ENCODE measurements at regions not wholly inside any gene's neighbourhood (a gene's known extent, or its start where the extent isn't known, plus 50 kb on each side); places are given as distances from the start of the nearest gene placed in this dataset.
A peak's percentile ranks its signal among the peaks of the same experiment; 100 is the strongest.

- no peaks in the 10 kb centered on the region for H3K9me3 Mint-ChIP-seq
- H3K27ac Mint-ChIP-seq: no peak overlapping the region
- no peak overlapping the region for H3K4me3 Mint-ChIP-seq
- DNase-seq (ENCODE audit: extremely low spot score, unreplicated experiment): no peak
- H3K4me1 Mint-ChIP-seq (ENCODE audit: unreplicated experiment): peaks cover 5% of the 10 kb centered on the region
- H3K27me3 Mint-ChIP-seq: no peaks in the 10 kb centered on the region
- no peak for TF ChIP-seq CTCF (conservative IDR thresholded peaks at IDR 0.05)
- no peaks in the 10 kb centered on the region for H3K36me3 Mint-ChIP-seq
Observed at GRCh38 chr14:65937960-65938316, 525.4 kb downstream of the FUT8 start.

GRCh38 chr14:65938738-65939137, 526.2 kb downstream of the FUT8 start:
- DNase-seq (ENCODE audit: extremely low spot score, unreplicated experiment): no peak
- Mint-ChIP-seq H3K4me3 (no peak overlapping the region), H3K36me3 (no peaks in the 10 kb centered on the region), H3K9me3 (no peaks in the 10 kb centered on the region), H3K27me3 (no peaks in the 10 kb centered on the region), H3K27ac (no peak overlapping the region), H3K4me1 (ENCODE audit: unreplicated experiment) (peaks cover 10% of the 10 kb centered on the region)
- no peak for TF ChIP-seq CTCF (conservative IDR thresholded peaks at IDR 0.05)

DNA sequence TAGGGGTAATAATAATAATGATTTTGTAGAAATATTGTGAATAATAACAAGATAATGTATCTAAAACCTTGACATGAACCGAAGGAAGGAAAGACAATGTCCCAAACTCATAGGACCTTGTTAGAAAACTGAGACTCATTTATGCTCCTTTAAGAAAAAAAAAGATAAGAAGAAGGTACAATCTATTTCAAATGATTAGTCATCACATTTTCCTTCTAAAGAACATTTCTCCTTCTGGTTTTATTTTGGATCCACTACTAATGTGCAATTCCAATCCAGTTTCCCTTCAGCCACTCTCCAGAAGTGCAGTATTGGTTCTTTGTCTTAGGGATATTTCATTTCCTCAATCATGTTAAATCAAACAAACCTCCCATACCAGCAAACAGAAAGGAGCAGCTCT, 526.7 kb downstream of the FUT8 start:
- no peak for TF ChIP-seq CTCF (conservative IDR thresholded peaks at IDR 0.05)
- no peaks in the 10 kb centered on the region for H3K27me3 Mint-ChIP-seq
- no peak overlapping the region for H3K27ac Mint-ChIP-seq
- H3K36me3 Mint-ChIP-seq: no peaks in the 10 kb centered on the region
- DNase-seq (ENCODE audit: extremely low spot score, unreplicated experiment): no peak
- no peaks in the 10 kb centered on the region for H3K9me3 Mint-ChIP-seq
- H3K4me3 Mint-ChIP-seq: no peak overlapping the region
- peaks cover 6% of the 10 kb centered on the region for H3K4me1 Mint-ChIP-seq (ENCODE audit: unreplicated experiment)

- DNase-seq (ENCODE audit: extremely low spot score, unreplicated experiment): no peak
- Mint-ChIP-seq H3K27ac (no peak overlapping the region), H3K27me3 (no peaks in the 10 kb centered on the region), H3K4me3 (no peak overlapping the region), H3K4me1 (ENCODE audit: unreplicated experiment) (peaks cover 6% of the 10 kb centered on the region), H3K36me3 (no peaks in the 10 kb centered on the region), H3K9me3 (no peaks in the 10 kb centered on the region)
- peak; percentile 63 for TF ChIP-seq CTCF (conservative IDR thresholded peaks at IDR 0.05)
Observed at GRCh38 chr14:65940056-65940735, 527.7 kb downstream of the FUT8 start.

DNA sequence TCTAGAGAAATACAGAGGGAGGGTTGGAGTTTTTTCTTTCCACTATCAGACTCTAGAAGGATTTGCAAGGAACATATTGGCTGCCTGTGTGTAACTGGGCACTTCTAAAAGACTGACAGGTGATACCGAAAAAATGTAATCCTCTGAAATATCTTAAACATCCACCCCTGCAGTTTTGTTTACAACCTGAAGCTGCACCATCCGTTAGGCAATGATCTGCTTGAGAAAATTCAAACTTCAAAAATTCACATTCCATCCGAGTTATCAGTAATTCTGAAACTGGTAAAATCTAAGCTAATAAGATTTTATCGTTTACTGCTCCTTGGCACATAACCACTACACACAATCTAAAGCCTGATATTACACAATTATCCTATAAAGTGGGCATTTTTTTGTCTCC, 528.6 kb downstream of the FUT8 start:
- peaks cover 3% of the 10 kb centered on the region for H3K27me3 Mint-ChIP-seq

More for the DNA sequence above, 528.6 kb downstream of the FUT8 start:
- no peak overlapping the region for H3K27ac Mint-ChIP-seq
- H3K4me1 Mint-ChIP-seq (ENCODE audit: unreplicated experiment): peaks cover 6% of the 10 kb centered on the region
- no peak for TF ChIP-seq CTCF (conservative IDR thresholded peaks at IDR 0.05)
- no peak overlapping the region for H3K4me3 Mint-ChIP-seq
- DNase-seq (ENCODE audit: extremely low spot score, unreplicated experiment): no peak
- no peaks in the 10 kb centered on the region for H3K36me3 Mint-ChIP-seq
- H3K9me3 Mint-ChIP-seq: no peaks in the 10 kb centered on the region
